ENCODE measurements at regions not wholly inside any gene's neighbourhood (a gene's known extent, or its start where the extent isn't known, plus 50 kb on each side); places are given as distances from the start of the nearest gene placed in this dataset.

DNA sequence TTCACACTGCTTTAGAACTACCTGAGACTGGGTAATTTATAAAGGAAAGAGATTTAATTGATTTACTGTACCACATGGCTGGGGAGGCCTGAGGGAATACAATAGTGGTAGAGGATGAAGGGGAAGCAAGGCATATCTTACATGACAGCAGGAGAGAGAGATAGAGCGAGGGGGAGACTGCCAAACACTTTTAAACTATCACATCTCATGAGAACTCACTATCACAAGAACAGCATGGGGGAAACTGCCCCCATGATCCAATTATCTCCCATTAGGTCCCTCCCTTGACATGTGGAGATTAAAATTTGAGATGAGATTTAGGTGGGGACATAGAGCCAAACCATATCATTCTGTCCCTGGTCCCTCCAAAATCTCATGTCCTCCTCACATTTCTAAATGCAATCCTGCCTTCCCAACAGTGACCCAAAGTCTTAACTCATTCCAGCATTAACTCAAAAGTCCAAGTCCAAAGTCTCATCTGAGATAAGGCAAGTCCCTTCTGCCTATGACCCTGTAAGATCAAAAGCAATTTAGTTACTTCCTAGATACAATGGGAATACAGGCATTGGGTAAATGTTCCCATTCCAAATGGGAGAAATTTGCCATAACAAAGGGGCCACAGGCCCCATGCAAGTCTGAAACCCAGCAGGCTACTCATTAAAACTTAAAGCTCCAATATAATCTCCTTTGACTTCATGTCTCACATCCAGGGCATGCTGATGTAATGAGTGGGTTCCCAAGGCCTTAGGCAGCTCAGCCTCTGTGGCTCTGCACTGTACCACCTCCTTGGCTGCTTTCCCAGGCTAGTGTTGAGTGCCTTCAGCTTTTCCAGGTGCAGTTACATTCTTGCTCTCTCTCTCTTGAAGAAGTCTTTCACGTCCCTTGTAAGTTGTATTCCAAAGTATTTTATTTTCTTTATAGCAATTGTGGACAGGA is 481.7 kb upstream of the TGFBR2 start:
- TF ChIP-seq, protein P1, sequence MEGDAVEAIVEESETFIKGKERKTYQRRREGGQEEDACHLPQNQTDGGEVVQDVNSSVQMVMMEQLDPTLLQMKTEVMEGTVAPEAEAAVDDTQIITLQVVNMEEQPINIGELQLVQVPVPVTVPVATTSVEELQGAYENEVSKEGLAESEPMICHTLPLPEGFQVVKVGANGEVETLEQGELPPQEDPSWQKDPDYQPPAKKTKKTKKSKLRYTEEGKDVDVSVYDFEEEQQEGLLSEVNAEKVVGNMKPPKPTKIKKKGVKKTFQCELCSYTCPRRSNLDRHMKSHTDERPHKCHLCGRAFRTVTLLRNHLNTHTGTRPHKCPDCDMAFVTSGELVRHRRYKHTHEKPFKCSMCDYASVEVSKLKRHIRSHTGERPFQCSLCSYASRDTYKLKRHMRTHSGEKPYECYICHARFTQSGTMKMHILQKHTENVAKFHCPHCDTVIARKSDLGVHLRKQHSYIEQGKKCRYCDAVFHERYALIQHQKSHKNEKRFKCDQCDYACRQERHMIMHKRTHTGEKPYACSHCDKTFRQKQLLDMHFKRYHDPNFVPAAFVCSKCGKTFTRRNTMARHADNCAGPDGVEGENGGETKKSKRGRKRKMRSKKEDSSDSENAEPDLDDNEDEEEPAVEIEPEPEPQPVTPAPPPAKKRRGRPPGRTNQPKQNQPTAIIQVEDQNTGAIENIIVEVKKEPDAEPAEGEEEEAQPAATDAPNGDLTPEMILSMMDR (IDR thresholded peaks at IDR 0.05), result no peak
- TF ChIP-seq POLR2A (IDR thresholded peaks at IDR 0.05) (no peak), POLR2AphosphoS5 (IDR thresholded peaks at IDR 0.05; ENCODE audit: insufficient read depth in 1 of 2, low read depth in 1 of 2) (no peak)
